Renal cortex interstitium (tissue), 11 donors: ENCODE measurements at regions not wholly inside any gene's neighbourhood (a gene's known extent, or its start where the extent isn't known, plus 50 kb on each side); places are given as distances from the start of the nearest gene placed in this dataset.

Experiments
- DNase-seq, 11 donors: peaks; one replicate each; pipeline ENCODE4 v3.0.0-alpha.2; 2013; ENCODE audit warnings: low read depth in 9 of 11, low spot score in 4 of 11; ENCODE audit errors: extremely low read depth in 1 of 11

- no peak for DNase-seq
These were observed 56.4 kb downstream of the CRYGS start for GRCh38 chr3:186487819-186488218.

GRCh38 chr3:186487037-186487436 is 57.1 kb downstream of the CRYGS start:
- DNase-seq, result no peak

DNA sequence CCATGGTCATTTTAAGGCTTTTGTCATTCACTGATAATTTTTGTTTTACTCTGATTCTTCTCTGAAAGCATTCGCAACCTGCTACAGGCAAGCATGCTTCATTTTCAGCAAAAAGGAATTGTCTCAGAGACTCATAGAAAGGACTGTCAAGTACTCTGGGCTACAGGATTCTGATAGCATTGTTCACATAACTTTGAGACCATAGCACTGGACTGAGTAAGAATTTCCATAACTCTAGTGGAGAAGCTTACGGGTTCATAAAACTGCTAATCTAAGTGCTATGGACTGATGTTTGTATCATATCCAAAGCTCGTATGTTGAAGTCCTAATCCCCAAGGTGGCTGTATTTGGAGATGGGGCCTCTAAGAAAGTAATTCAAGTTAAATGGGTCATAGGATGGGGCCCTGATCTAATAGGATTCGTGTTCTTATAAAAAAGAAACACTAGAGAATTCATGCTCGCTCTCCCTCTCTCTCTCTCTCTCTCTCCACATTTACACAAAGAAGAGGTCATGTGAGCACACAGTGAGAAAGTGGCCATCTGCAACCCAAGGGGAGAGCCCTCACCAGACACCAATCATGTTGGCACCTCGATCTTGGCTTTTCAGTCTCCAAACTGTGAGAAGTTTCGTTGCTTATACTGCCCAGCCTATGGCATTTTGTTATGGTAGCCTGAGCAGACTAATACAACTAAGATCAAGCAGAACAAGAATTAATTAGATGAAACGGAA is 60.4 kb downstream of the CRYGS start:
- no peak for DNase-seq

DNA sequence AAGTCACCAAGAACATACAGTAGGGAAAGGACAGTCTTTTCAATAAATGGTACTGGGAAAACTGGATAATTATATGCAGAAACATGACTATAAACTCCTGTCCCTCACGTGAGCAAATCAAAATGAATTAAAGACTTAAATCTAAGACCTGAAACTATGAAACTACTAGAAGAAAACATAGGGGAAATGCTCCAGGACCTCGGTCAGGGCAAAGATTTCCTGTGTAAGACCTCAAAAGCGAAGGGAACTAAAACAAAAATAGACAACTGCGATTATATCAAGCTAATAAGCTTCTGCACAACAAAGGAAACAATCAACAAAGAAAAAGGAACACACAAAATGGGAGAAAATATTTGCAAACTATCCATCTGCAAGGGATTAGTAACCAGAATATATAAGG is 62.7 kb downstream of the CRYGS start:
- DNase-seq, result no peak

DNA sequence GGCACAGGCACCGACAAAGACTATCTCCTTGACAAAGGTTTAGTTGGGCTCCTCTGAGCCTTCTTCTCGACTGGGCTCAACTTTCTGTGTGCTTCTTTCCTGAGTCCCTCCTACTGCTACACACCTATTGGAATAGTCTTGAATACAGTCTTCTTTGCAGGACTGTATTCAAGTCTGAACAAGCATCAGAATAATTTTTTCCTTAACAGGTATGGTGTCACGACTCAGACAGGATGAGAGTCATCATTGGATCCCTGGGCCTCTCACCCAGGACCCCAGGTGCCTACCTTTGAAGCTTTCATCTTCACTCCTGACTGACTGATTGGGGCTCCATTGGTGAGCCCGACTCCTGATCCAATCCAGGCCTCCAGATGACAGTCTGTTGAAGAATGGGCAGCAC is 66.3 kb downstream of the CRYGS start:
- no peak for DNase-seq

DNA sequence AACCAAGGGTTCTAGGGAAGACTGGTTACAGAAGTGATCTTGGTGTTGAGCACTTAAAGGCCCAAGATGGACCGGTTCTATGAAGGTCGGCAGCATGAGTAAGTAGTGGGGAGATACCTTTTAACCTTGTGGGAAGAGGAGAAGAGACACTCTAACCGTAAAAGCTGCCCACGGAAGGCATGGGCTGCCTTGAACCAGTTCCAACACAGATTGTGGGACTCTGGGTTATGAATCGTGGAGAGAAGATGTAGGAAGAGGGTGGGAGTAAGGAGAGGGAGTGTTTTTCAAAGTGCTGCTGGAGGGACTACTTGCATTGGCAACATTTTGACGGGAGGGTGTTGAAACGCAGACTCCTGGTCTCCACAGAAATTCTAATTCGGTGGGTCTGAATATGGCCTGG is 67.1 kb downstream of the CRYGS start:
- no peak for DNase-seq

DNA sequence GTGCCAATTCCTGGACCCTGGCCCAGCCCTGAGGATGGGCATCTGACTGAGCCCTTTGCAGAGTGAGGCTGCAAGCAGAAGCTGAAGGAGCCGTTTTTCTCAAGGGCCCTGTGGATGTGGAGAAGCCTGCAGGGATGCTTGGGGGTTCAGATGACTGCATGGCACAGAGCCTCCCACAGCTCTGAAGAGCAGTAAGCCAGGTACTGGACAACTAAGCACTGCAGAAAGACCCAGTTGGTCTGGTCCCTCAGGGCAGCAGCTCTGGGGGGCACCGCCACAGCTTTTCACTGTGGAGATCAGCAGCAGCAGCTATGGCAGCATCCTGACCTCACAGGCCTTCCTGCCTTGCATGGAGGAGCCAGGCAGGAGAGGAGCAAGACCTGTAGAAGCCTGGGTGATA is 67.6 kb downstream of the CRYGS start:
- DNase-seq, result no peak

DNA sequence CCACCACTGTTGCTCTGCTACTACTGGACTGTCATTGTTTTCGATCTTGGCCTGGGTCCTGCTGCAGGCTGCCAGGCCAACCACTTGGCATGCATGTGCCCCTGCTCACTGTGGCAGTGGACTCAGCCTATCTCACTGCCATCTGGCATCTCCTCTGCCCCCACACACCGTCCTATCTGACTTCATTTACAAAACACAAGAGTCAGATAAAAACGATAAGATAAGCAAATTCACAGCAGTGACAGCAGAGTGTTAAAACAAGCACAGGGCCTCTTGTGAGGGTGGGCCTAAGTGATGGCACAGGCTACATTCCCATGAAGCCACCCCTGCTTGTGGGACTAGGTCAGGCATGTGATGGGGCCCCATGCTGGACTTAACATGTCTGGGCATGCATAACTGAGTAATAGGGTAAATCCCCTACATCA is 68.1 kb downstream of the CRYGS start:
- no peak for DNase-seq

GRCh38 chr3:186473166-186473565 is 71.0 kb downstream of the CRYGS start:
- no peak for DNase-seq

GRCh38 chr3:186472456-186473008 is 71.6 kb downstream of the CRYGS start:
- no peak for DNase-seq

DNA sequence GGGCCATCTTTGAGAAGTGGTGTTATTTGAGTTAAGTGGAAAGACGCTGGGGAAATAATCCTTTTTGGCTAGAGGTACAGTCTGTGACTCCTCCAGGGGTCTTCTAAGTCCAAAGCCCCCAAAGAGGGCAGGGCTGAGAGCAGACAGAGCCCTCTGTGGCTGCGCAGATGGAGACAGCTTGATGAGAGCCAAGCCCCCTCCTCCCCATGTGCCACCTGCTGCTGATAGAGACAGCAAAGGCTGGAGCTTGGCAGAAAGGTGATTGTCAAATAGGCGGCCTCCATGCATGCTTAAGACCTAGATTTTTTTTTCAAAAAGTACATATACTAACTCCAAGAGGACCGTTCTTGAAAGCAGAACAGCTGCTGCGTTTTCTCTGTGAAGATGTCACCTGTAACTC is 72.4 kb downstream of the CRYGS start:
- no peak for DNase-seq

GRCh38 chr3:186469525-186469924 is 74.7 kb downstream of the CRYGS start:
- no peak for DNase-seq

DNA sequence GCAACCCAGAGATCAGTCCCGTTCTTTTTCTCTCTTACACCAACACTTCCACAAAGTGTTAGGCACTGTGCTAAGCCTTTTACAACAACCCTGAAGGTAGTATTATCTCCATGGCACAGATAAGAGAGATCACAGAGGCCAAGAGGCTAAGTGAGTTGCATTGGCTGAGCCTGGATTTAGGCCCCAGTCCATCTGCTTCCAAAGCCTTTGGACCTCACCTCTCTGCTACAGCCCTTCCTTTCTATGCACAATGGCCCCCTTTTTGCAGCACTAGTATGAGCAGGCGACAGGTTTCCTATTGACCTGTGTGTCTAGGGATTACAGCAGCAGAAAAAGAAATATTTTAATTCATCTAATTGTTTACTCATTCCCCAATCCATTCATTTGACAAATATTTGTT is 76.2 kb downstream of the CRYGS start:
- DNase-seq, result no peak

DNA sequence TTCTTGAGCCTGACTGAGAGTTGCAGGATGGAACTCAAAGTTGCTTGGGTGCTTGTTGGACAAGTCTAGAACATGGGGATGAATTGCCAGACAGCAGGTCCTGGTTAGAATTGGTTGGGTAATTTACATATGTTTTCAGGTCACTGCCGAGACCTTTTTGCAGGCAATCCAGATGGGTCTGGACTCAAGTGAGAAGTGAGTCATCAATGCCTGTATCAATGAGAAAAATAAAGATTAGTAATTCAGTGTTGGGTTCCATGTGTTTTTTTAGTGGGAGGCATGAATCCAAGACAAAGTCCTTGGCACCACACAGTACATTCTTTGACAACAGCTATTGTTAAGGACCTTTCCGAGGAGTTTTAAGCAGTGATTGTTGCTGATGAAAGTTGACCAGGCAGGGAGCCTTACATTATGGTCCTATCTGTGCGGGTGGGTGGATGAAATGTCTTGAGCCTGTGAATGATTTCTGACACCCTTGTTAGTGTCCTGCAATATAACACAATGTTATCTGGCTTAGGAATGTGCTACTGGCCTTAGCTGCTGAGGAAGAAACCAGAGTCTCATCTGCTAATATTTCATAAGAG is 77.7 kb downstream of the CRYGS start:
- DNase-seq, result no peak

DNA sequence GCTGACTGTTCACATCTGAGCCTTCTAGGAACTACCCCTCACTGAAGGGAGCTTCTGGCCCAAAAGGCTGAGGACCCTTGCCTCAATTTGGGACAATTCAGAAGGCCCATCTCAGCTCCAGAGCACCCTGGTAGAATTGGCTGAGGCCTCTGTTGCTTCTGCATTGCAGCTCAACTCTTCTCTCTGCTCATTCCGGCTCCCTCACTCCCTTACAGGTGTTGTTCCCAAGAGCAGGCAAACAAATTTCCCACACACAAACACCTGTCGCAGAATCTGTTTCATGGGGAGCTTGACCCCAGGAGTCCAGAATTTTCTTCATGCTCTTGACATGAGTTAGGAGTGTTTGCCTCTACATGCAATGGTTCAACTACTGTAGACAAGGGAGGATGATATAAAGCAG is 78.7 kb downstream of the CRYGS start:
- no peak for DNase-seq

DNA sequence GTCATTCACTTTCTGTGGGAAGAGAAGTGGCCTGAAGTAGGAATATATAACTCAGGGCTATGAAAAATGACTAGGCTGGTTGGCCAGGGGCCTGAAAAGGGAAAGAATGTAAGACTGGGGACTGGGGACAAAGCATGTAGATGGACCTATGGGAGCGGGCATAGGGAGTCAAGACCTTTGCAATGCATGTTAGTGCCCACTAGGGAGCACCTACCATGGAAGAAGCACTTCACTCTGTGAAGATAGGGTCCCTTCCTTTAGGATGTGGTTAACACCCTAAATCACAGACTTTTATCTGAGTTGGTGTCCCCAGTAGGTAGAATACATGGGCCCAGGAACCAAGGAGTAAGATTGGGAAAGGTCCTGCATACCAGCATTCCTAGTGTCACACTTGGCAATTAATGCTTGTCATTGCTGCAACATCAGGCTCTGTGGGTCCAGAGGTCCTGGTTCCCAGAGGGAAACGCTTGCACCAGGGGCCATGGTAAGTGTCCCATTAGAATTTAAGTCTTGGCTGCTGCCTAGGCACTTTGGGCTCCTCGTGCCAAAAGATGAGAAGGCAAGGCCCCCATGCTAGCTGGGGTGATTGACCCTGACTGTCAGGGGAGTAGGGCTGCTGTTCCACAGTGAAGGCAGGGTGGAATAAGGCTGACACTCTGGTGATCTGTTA is 79.6 kb downstream of the CRYGS start:
- no peak for DNase-seq

DNA sequence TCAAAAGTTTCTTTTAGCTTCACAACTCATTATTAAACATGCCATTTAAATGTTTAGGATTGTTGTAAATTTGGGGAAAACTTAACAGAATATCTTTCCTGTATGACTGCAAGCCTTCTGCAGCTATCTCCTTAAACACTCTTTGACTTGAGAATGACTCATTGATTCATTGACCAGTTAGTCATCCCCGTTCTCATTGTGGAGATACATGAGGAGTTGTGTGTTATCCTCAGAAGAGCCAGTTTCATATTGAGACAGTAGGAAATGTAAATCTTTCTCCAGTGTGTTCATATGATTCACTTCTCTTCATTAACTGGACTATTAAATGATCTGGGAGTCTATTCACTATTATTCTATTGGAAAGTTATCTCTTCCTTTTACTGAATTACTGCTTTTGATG is 83.0 kb downstream of the CRYGS start:
- DNase-seq, result no peak

DNA sequence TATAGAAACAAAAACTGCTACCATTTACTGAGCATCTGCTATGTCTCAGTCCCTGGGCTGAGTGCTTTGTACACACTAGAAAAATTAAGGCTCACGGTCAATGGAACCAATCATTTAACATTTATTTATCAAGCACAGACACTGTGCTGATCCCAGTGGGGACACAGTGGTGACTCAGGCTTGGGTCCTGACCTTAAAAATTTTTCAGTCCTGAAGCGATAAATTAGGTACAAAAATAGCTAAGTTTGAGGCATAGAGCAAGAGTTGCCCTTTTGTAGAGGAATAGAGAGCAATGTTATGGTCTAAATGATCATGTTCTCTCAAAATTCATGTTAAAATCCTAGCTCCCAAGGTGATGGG is 85.1 kb downstream of the CRYGS start:
- DNase-seq, result no peak

DNA sequence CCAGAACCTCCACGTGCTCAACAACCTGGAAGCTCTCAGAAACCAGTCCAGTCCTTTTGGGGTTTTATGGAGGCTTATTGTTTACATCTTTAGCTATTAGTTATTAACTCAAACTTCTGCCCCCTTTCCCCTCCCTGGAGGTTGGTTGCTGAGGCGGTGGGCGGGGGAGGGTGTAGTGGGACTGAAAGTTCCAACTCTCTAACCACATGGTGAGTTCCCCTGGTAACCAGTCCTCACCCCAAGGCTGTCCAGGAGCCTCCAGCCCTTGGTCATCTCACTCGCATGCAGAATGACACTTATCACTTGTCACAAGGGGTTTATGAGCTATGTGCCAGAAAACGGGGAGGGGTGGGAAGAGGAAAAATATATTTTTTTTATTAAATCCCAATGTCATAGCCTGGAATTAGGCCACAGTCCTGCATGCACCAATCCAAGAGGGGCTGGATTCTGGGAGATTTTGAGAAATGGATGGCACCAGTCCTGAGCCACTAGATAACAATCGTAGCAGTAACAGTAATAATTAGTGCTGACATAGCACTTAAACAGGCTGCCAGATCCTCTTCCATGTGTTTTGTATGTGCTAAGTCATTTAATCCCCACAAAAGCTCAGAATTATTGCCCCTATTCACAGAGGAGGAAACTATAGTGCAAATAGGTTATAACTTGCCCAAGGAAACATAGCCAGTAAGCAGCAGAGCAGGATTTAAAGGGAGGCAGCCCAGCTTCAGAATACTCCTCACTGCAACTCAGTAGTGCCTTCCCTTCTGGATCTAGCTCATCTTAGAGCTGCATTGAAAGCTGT is 85.7 kb downstream of the CRYGS start:
- DNase-seq, result no peak

DNA sequence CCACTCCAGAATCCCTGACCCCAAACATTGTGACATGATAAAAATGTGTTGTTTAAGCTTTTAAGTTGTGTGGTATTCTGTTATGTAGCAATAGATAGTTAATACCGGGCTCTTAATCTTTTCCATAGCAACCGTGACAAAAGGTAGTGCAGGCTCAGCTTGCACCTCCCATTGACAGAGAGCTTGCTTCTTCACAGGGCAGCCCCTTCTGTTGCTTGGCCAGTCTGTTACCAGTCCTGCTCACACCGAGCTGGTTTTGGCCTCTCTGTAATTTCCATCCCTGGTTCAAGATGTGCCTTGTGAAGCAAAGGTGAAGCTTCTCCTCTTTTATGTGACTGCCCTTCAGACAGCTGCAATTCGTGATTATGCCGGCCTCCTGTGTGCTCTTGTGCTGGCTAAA is 86.9 kb downstream of the CRYGS start:
- DNase-seq, result no peak
